NCI-H524 treated with DMSO at 0.1 percent for 48 hours (cell line): ENCODE measurements at regions not wholly inside any gene's neighbourhood (a gene's known extent, or its start where the extent isn't known, plus 50 kb on each side); places are given as distances from the start of the nearest gene placed in this dataset.
A peak's percentile ranks its signal among the peaks of the same experiment; 100 is the strongest.

ENCODE experiments used
- DNase-seq: peaks from one replicate; lab custom pipeline; 2025; lab: John Stamatoyannopoulos, UW

DNA sequence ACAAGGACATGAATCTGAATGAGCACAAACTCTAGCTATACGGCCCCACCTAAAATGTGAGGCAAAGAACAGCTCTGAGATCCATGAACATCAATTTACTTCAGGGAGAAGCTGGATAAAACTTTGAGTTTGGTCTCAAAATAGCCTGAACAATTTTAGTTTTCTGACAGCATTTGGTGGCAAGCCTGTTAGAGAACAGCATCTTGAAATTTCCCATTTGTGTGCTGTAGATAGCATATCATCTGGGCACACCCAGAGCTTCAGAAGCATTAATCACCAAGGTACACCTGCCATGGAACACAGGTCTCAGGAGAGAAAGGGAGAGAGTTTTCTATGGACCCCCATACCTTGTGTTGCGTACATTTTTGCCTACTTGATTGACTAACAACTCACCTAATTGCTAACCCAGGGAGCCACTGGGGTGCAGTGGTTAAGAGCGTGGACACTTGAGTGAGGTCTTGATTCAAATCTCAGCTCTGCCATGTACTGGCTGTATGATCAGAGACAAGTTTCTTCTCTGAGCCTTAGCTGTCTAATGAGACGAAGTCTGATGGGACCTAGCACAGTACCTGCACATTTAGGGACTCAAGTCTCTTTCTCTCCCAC lies 264.9 kb downstream of the PIK3R1 start:
- DNase-seq, result no peak

DNA sequence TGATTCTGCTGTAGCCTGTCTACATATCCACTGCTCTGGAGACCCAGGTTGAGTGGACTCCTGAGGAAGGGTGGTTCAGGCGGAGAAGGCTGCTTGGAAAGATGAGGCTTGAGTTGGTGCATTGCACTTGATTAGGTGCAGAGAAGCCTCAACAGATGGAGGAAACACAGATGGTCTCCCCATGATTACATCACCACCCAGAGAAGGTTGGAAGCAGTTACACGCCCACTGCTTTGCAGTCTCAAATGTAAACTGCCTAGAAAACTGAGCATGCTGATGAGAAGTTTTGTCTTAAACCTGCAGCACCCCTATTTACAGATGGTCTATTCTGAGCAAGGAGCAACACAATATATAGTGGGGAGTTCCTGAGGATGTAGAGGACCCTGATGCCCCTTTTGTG lies 266.6 kb downstream of the PIK3R1 start:
- DNase-seq, result peak; percentile 24

DNA sequence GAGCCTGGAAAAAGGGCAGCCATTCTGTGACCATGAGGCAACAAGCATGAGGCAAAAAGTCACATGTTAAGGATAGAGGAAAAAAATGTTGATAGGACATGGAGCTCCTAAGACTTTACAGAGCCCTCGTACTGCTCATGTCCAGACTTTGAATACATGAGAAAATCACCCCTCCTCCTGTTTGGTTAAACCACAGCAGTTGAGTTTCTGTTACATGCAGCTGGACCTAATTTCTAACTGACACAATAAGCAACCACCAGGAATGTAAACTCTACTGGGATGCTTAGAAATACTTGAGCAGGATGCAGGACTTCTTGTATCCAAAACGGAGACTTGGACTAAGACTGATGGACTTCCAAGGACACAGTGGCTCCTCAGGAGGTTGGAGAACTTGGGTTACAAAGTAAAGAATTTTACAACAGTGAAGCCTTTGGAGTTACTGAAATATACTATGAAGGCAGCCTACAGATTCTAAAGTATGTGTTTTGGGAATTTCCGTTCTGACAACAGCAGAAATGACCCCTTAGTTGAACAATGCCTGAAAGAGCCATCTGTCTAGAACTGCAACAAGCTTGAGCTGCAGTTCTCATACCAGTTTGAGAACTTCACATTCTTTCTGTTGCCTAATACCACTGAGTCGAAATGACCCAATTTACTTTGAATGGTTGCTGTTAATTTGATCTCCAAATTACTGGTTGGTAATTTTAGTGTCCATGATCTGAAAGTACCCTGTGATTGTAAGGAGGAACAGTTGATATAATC lies 268.9 kb downstream of the PIK3R1 start:
- no peak for DNase-seq

DNA sequence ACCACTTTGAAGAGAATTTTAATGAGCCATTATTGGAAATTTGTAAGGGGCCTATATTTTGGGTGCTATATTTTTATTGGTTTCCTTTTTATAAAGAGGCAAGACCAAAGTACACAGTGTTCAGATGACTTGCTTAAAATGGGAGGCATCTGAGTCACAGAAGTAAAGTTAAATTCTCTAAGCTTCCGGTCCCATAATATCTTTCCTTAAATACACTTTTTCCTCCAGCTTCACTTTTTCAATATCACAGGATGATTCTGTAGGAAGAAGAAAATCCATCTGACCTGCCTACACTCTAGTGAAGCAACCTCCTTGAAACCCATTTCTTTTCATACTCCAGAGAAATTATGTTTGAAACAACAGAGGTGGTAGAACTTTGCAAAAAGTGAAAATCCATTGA lies 274.0 kb downstream of the PIK3R1 start:
- DNase-seq, result no peak

DNA sequence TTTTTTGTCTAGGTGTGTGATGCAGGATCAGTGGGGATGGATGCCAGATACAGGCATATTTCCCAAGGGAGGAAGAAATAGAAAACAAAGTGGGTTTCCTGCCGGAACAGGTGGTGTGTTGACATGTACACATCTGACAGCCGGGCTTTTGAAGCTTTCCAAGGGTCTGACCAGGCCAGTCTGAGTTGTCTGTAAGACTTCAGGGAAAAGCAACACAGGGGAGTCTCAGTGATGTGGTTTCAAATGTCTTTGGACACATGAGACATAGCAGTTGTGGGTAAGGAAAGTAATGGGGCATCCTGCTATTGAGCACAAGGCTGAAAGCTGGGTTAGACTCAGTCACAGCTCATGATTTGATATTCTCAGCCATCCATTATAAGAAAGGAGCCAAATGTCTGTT lies 274.9 kb downstream of the PIK3R1 start:
- no peak for DNase-seq

DNA sequence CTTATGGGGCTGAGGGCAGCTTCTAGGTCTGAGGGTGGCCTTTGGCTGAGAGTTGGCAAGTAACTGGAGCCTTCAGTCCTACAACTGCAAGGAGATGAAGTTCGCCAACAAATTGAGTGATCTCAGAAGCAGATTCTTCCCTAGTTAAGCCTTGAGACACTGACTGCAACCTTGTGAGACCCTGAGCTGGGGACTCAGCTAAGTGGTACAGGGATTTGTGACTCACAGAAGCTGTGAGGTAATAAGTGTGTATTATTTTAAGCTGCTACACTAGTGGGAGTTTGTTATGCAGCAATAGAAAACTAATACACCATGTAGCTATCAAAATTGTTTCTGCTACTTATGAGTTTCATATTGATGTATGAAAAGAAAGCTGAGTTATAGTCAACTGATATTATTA lies 279.2 kb downstream of the PIK3R1 start:
- no peak for DNase-seq

DNA sequence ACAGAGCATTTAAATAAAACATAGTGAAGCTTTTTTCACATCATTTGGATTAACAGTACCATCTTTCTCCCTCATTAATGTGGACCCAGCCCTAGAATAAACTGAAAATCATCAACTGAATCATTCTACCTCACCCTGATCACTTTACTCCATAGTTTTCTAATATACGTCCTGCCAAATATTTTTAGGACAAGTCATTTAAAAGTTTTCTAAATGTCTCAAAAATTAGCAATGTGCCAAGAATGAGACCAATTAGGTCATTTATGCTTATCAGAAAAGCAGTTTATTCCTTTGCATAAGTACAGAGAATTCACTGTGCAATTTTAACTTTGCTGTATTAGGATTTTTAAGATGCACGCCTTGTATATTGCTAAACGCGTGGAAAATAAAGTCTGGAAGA lies 284.4 kb downstream of the PIK3R1 start:
- no peak for DNase-seq

DNA sequence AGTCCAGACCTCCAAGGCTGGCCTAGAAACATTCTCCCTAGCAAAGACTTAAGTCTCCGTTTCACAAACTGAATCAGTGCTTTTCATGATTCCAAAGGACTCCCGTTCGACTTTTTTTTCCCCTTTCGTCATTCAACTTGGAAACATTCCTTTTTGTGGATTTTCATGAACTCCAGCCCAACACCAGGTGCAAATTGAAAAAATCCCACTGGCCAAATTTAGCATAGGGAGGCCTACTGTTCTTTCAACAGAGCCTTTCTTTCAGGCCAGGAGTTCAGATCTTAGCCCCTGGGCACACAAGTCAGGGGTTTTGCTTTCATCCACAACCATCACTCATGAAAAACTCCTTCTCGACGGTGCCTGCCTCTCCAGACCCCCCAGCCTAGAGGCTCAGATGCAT lies 285.3 kb downstream of the PIK3R1 start:
- no peak for DNase-seq

DNA sequence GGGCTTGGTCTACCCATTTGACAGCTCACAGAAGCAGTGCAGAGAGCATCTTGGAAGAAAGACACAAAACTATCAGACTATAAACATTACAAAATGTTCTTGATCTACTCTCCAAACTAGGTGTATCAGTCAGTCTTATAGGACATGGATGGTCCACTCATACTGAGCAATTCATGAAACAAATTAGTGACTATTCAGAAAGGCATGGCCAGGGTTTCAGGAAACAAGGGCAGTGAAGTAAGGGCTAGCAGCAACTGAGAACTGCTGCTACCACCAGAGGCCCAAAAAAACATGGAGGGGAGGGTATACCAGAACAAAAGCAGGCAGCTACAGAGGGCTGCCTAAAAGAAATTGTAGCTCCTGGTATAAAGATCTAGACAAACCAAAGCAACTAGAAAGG lies 287.0 kb downstream of the PIK3R1 start:
- no peak for DNase-seq

DNA sequence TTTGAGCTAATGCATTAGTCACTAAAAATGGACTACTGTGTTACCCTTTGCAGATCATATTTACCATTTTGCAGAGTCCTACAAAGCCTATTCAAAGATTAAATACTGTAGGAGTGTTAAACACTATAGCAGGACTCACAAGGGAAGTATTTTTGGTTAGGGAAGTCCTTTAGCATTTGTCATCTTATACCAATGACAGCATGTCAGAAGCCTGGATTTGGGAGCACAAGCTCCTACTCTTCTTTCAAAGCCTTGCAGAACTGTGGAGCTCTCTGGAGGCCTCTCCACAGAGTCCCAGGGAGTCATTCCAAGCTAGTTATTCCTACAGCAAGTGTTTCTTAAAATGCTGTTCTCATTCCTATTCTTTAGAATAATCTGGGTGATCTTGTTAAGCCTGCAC lies 288.8 kb downstream of the PIK3R1 start:
- no peak for DNase-seq

DNA sequence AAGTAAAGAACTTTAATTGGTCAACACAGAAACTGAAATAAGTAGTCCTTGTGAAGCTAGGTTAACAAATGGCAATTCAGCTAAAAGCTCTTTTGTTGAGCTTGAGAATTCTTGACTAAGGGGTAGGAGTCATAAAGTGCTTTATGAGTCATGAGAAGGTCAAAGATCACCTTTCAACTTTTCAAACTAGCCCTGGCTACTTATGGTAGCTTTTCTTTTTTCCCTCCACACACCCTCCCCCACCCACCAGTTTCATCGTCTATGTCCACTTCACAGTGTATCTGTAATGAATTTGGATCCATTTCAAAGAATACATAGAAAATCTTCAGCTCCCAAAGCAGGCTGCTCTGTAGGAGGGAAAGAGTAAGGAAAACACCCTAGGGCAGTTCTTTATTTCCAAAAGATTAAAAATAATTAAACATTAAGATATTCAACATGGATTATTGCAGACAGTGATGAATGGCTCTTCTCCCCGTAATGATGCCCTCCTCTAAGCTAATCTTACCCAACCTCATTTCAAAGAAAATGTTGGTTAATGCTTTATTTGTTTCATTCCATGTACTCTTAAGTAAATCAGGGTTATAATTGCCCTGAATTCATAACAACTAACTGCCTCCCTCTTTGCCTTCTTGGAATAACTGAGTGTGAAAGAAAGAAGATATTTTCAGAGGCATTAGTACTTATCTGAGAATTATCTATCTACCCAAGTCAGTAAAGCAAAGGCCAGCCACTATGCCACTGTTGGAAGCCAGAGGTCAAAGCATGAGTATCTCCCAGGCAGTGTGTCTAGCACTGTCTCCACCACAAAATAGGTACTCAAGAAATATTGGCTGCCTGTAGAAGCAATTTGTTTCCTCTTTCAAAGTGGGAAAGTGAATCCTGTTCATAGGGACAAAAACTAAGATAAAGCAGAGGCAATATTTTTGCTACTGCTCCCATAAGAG lies 290.6 kb downstream of the PIK3R1 start:
- no peak for DNase-seq

DNA sequence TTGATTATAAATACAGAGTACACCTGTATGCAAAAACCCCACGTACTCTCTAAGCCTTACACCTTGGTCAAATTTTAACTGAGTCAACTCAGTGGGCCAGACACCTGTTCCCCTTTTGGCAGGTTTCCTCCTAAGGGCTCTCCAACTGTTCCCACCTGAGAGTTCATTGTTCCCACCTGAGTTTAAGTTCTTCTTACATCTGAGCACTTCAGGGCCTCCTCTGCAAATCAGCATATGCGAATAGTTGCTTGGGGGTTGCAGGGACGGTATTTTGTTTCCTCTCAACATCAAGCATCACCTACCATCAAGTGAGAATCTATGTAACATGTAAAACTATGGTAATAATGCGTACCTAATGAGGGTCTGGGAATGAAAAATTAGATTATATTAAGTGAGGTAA lies 300.0 kb downstream of the PIK3R1 start:
- DNase-seq, result no peak

DNA sequence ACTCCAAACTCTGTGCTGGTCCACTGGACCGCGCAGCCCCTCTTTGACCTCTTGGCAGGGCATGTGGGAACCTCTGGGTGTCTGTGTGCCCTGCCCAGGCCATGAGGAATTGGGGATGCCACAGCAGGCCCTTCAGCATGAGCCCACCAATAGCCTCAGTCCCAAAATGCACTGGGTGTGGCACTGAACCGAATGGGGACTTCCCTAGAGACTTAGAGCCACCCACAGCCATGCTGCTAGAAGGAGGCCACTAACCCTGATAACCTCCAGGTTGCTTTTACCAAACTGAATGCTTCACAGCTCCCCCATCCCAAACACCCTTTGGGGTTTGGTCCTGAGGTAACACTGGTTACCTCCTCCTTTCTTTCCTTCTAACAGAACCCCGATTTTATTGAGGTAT lies 302.7 kb downstream of the PIK3R1 start:
- DNase-seq, result no peak

DNA sequence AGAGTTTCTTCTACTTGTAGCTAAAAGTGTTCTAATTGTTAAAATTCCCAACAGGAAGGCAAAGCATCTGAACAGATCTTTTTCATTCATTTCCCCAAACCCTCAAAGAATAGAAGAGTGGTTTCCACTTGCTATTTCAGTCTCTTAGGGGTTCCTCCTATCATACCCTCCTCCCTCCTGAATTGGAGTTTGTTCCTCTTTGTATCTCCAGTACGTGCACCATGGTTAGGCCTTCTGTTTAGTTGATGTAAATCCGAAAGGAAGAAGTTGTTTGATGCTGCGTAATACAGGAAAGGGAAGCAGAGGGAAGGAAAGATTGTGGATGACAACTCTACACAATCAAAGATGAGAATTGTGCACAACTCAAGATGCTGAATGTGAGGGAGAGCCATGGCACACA lies 303.6 kb downstream of the PIK3R1 start:
- DNase-seq, result no peak

DNA sequence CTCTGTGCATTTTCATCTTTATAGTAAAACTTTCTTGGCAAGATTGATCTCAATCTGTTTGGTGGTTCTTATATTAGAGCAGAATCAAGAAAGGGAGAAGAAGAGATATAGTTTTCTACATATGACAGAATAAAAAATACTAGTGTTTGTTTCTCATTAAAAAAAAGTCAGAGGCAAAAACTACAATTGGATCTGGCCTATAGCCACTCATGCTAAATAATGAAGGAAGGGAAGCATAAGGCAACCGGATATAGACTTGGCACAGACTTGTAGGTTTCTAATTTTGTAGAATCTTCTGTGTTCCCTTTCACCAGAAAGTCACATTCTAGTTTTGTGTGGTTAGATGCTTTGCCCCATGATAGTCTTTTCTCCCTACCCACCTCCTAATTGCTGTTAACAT lies 306.2 kb downstream of the PIK3R1 start:
- DNase-seq, result no peak

DNA sequence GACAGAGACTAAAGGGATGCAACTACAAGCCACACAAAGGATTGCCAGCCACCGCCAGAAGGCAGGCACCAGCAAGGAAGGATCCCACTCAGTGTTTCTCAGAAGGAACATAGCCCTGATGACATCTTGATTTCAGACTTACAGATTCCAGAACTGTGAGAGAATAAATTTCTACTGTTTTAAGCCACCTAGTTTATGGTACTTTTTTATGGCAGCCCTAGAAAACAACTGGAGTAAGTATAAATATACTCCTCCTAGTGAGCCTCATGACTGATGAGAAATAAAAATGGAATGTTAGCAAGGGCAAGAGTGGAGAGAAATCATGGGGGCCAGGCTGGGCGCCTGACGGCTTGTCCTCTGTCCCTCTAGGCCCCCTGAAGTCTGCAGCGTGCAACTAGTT lies 307.3 kb downstream of the PIK3R1 start:
- DNase-seq, result no peak

DNA sequence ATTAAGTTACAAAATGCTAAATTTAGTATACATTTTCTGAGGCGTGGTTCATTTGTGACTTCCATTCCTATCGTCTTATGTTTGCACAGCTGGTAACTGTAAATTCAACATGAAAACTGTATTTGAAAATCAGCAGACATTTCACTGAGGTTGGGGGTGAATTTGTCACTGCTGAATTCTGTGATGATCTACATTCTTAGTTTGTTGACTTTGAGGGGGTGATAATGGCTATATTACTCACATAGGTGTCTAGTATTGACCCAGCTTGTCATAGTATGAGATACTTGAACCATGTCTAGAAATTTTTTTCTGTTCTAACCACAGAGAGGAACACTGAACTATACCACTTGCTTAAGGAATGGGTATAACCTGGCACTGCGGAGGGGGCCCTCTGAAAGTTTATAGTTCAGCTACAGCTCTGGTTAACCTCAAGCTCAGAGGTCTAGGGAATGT lies 313.3 kb downstream of the PIK3R1 start:
- DNase-seq, result no peak

DNA sequence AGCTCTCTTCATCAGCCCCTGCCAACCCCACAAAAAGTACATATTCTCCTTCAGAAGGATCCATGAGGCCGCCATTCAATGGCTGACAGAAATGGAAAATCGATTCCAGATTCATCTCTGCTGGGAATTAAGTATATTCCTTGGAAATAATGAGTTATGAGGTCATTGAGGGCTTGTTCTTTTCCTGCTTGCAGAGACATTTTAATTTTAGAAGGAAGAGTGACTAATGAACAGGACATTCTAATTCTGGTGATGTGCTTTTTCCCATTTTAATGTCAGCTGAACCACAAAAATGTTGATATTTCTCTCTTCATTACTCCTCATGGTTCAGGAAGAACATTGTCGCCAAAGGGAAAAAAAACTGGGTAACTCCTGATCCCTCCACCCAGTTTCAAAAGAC lies 314.0 kb downstream of the PIK3R1 start:
- DNase-seq, result no peak

DNA sequence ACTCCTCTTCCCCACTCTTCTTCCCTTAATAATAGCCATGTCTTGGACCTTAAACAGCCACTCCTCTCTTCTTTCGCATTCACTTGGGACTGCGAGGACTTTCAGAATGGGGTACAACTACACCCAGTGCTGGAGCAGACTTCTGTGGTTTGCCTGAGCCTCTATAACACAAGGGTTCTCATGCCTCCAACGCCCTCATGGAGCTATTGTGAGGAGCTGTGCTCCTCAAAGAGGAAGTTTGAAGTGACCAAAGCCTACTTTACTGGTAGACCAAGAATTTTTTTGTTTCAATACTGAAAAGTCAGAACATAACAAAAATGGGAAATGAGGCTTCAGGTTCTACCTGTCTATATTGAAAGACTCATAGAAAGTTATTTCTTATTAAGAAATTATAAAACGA lies 316.4 kb downstream of the PIK3R1 start:
- no peak for DNase-seq

DNA sequence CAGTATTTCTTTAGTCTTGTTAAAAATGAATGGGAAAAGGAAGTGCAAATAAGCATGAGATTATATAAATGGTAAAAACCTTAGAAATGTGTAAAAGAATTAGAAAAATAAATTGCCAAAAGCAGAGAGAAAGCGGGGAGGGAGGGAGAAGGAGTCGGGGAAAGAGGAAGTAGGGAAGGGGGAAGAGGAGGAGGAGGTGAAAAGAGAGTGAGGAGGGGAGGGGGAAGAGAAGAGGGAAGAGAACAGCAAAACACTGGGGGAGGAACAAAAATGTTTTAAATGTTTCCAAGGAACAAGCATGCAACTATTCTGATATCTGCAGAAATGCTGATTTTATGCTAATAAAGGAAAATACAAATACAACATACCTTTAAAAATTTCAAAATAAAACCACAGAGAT lies 317.5 kb downstream of the PIK3R1 start:
- no peak for DNase-seq

DNA sequence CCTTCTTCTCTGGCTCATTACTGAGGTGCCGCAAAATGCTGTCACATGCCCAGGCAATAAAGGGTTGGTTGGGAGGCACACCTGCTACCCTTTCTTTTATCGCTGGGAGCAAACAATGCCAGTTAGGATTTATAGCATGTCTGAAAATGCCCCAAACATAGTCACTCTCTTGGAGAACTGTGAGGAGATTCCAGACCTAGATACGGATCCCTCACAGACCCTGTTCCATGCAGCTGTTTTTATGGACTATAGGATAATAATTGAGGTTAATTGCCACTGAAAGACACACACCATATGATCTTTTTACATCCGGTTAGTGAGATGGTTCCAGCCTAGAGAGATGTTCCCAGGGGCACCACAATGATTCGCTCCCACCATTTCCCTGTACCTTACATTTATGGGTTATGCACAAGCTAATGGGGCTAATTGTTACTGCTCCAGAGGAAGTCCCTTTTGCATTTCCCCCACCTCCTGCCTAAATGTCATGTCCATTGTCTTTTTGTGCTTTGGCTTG lies 318.1 kb downstream of the PIK3R1 start:
- no peak for DNase-seq

DNA sequence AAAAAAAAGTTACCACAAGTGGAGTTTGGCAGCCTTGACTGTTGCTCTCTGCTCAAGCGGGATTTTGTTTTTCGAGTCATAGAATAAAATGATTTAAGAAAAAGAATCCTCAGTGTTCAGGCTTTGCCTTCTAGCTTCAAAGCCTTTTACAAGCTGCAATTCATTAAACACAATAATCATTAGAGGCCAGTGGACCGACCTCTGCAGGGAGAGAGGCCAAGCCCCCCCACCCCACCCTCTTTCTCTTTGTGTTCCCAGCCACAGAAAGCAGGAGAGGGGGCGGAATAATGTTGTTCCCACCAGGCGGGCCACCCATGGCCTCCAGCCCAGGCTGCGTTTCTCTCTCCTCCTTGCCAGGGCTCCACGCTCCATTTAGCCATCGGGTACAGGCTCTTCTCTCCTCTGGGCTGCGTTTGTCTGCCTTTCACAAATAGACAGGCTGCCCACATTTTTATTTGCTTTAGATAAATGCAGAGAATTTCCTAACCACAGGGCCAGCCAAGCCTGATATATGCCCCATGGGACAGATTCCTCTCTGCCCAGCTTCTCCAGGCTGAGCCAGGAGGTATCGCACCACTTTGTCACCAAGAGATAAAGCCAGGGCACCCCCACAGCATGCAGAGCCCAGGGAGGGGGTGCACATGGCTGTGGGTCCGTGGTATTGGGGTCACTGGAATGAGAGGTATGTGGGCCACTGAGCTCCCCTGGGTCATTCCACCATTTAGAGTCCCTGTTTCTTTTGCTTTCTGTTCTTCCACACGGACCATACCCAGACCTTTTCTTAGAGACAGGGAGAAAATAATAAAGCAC lies 318.8 kb downstream of the PIK3R1 start:
- no peak for DNase-seq
